Activated CD8-positive, alpha-beta memory T cell treated with anti-CD3 and anti-CD28 coated beads for 36 hours (primary cell): ENCODE measurements at regions not wholly inside any gene's neighbourhood (a gene's known extent, or its start where the extent isn't known, plus 50 kb on each side); places are given as distances from the start of the nearest gene placed in this dataset.

Experiments
- CTCF ChIA-PET: fragments of 350-600 bp; sonication (Branson Sonifier 250); formaldehyde crosslinking; loops from one replicate; lab custom pipeline; 2021; ENCODE audit warnings: antibody characterized with exemption; lab: Charles Lee
- POLR2A ChIA-PET: fragments of 350-600 bp; sonication (Branson Sonifier 250); formaldehyde crosslinking; loops from one replicate; lab custom pipeline; 2021; ENCODE audit warnings: antibody characterized with exemption; lab: Charles Lee

DNA sequence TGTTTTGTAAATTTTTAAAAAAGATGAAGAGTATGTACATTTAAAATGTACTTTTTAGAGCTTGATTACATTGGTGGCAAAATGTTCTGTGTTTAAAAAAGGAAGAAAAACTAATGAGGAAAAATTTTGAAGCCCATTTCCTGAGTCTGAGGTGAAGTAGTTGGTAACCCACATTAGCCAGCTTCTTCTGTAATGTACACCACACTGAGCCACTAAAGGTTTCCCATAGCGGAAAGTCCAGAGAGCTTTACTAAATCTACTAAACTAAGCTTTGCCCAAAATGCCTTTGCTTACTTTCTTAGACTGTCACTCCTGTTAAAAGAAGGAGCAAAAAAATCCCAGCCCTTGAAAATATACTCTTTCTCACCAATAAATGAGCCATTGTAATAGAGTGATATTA, 804.8 kb upstream of the ZEB2 start:
- ChIA-PET POLR2A (no interaction called here), CTCF (no interaction called here)

DNA sequence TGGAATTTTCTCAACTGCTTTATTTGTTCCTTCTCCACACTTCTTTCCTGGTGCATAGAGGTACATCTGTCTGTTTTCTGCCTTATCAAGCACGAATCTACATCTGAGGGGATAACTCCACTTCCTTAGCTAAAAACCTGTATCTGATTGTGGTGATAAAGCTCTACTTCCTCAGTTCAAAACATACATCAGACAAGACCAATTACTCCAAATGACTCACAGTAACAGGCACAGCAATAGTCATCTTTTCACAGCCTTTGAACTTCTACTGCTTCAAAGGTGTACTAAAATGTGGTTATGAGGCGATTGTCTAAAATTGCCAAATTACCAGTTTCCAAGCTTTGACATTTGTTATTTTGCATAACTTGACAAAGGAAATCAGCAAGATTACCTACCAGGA, 803.6 kb upstream of the ZEB2 start:
- ChIA-PET POLR2A (no interaction called here), CTCF (no interaction called here)

DNA sequence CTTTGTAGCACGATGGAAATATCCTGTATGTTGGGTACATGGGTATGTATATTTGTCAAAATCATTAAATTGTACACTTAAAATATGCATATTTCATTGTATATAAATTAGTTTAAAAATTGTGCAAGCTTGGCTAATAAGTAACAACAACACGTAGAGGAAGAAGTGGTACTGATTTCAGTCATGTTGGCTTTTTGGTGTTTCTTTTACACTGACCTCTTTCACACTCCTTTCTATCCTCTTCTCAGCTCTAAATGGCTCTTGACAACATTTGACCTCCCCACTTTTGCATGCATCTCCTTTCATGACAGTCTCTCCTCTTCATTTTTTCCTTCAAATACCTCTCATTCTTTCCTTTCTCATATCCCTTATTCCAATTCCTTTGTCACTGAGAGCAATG, 801.4 kb upstream of the ZEB2 start:
- ChIA-PET POLR2A (no interaction called here), CTCF (no interaction called here)

DNA sequence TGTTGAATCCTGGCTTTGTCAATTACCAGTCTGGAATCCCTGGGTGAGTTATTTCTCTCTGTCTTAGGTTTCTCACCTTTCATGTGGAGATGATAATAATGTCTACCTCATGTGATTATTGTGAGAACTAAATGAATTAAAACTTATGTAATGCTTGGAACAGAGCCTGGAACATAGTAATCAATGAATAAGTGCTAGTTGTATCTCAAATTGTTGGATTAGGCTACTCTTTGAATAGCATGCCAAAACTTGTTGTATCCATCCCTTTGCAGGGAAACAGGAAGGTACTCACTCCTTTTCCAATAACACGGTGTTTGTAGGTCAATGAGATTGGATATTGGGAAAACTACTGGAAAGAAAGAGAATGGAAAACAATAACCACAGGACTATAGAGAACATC, 796.6 kb upstream of the ZEB2 start:
- ChIA-PET CTCF (no interaction called here), POLR2A (no interaction called here)

DNA sequence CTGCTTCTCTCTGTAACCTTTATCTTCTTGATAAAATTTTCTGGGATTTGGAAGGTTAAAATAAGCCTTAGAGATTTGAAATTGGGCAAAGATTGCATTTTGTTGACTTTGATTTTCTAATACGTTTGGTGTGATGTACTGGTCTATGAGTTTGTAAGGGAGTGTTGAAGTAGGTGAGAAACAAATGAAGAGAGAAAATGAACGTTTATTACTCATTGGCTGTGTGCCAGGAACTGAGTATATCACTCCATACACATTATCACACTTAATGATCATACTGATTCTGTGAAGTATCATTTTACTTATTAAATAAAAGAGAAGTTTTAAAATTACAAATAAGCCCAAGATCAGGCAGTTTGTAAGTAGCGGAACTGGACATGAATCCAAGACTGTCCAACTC, 795.1 kb upstream of the ZEB2 start:
- ChIA-PET CTCF (no interaction called here), POLR2A (no interaction called here)

DNA sequence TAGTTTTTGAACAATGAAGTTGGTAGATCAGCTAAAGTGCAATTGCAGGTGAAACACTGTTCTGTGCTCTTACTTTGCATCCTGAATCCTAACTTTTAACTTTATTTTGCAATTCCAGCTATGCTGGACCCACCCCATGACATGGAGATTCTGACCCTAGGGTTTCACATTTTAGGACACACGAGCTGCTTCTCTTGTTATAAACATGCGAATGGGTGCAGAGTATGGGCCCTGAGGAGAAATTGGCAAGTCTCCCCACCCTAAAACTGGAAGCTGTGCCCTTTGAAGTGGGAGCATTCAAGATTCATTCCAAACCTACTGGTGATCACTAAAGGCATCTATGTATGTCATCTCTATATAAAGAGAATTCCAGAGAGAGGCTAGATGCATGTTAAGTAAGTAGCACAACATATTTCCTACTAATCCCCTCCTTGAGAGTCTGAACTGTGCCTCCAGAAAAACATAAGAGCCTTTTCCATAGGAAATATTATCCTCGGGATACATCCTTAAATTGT, 794.3 kb upstream of the ZEB2 start:
- ChIA-PET CTCF (no interaction called here), POLR2A (no interaction called here)

DNA sequence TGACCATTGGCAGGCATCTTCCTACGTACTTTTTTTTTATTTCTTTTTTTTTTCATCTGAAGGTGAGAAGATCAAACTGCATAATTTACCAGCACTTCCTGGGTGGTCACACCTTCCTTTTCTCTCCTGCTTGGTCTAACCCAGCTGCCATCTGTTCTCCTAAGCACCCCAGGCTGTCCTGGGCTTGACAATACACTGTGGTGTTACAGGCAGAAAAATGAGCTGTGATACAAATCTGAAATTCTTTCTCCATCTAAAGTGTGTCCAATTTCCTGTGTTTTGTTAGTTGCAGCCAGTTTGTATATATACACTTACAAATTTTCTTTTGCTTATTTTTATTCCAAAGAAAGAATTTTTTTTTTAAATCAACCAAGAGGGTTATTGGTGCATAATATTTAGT, 786.0 kb upstream of the ZEB2 start:
- POLR2A ChIA-PET, result no interaction called here
- CTCF ChIA-PET, result no interaction called here

DNA sequence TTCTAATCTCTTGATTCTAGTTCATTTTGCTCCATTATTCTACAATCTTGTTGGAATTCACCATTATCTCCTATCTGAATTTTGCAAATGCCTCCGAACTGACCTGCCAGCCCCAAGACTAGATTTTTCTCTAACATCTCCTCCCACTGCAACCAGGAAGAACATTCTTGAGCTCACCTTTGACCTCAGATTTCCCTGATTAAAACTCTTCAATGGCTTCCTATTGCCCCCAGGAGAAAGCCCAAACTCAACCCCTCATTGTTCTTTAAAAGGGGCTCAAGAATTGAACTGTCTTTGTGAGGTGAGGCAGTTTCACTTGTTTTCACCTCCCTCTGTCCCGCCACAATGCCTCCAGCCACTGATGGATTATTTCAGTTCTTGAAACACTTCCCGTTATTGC, 784.6 kb upstream of the ZEB2 start:
- ChIA-PET CTCF (no interaction called here), POLR2A (no interaction called here)

DNA sequence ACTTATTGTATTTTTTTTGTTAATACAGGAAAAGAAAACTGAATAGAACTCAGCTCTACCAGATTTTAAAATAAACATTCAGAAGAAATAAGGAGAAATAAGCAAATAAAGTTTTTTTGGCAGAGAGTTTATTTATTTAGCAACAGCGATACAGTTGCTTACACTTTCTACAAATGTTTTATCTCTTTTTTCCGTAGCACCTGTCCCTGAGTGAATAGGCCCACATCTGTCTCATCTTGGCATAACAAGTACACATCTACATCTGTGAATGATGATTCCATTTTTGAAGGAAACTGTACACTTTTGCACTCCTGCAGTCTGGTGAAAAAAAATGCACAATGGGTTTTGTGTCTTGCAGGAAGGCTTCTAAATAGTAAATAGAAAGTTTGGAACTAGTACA, 783.6 kb upstream of the ZEB2 start:
- CTCF ChIA-PET, result no interaction called here
- POLR2A ChIA-PET, result no interaction called here

DNA sequence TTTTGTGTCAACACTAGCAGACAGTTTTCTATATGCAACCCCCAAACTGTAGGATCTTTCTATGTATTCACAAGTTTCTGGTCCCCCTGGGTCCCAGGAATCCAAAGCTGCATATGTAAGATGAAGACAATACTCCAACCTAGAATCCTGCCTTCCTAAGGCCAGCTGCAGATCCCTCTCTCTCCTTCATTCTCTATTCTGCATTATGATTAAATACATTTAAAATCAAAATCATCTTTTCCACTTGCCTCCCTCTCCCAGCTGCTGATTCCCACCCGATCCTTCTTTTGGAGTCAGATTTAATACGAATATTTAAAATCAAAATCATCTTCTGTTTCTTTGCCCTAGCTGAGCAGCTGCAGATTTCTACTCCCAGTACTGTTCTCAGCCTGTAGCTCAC, 783.0 kb upstream of the ZEB2 start:
- POLR2A ChIA-PET, result no interaction called here
- CTCF ChIA-PET, result no interaction called here

DNA sequence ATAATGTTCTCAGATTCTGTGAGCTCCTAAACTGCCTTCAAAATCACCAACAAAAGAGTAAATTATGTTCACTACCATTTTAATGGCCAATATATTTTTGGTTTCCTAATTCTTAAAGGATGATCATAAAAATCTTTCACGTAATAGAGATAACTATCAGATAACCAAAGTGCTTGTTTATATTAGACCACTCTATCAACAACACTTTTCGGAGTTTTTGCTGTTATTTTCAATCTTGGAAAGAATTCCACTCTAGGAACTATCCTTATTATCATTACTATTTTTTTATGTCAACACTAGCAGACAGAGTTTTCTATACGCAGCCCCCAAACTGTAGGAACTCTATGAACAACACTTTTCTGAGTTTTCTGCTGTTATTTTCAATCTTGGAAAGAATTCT, 782.5 kb upstream of the ZEB2 start:
- CTCF ChIA-PET, result no interaction called here
- POLR2A ChIA-PET, result no interaction called here

DNA sequence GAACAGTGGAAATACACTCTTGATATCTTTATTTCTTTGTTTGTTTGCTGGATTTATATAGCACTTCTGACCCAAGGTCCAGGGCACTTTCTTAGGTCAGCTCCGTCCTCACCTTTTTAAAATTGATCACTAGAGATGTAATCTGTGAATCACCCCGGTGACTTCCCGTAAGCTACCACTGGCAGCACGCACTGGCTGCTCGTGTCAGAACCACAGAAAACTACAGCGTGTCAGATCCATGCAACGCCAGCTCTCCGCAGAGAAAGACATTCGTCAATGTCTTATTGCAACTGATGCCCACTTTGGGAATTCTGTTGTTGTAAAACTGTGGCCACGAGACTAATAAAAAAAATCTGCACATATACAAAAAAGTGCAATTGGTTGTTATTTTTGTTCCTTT, 779.4 kb upstream of the ZEB2 start:
- ChIA-PET CTCF (no interaction called here), POLR2A (no interaction called here)

DNA sequence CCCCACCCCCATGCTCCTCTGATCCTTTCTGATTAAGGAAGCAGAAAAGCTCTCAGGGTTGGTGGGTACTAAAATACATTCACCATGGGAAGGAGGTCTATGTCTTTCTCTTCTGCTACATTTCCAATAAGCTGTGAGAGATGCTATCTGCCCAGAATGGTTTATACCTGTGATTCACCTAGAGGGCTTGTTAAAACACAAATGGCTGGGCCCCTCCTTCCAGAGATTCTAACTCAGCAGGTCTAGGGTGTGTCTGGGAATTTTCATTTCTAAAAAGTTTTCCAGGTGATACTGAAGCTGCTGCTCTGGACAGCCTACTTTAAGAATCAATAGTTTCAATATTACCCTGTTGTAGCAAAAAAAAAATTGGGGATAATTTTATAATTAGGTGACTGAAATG, 772.2 kb upstream of the ZEB2 start:
- ChIA-PET CTCF (no interaction called here), POLR2A (no interaction called here)

DNA sequence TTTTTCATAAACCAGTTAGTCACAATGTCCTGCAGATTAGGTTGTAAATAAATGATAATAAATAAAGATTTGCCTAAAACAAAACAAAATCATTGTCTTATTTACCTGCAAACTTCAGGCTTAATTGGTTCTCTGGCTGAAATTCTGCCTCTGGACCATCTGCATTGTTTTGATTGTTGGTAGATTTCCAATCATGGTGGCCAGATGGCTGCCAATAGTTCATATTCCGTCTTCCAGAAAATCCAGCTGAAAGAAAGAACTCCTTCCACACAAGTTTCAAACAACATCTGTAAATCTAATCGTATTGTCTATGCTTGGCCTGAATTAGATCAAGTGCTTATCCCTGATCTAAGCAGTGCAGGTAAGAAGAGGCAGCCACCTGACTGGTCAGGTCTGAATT, 771.1 kb upstream of the ZEB2 start:
- ChIA-PET CTCF (no interaction called here), POLR2A (no interaction called here)

DNA sequence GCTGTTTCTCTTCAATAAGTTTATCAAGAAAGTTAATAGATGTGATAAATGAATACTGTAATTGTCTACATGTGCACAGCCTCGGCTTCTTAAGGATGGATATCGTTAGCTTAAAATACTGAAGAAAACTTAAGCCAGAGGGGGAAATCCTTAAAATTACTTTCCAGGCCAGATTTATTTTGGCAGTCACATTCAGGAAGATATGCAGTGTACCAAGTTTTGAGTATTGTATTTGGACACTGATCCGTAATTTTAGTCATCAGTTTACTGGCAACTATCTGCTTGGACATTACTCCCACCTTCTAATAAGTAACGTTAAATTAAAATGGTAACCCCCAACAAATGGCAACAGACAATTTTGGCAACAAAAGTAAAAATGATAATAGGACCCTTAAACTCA, 770.0 kb upstream of the ZEB2 start:
- POLR2A ChIA-PET, result no interaction called here
- CTCF ChIA-PET, result no interaction called here

DNA sequence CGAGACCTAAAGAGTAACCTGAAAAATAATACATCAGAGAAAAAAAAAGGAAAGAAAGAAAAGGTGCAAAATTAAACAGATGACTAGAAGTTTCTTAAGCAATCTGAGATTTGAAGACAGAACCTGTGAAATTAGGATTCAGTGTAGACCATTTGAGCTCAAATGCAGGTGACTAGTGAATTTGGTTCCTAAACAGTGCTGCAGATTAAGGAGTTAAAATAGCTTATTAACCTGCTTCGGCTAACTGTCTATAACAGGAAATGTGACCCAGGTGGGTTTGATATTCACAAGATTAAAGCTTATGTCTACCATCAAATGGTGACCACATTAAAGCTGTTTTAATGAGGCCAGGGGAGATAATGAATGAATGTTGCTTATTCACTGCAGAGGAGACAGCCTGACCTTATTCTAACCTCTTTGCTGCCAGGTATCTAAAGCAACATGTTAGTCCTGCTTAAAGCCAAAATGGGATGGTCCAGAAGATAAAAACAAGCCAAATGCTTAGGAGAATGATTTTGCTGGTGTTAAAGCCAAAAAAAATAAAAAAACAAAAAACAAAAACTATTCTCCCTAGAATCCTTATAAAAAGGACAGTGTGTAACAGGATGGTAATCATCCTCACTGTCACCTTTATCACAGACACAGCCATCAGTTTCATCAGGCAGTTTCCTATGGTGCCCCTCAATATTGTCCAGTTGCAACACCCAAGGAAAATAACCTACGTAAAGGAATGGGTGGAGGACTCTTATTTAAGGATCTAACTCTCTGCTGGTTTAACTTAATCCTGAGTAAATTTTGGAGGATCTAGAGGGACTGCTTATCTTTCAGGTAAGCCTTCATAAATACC, 769.0 kb upstream of the ZEB2 start:
- CTCF ChIA-PET, result no interaction called here
- POLR2A ChIA-PET, result no interaction called here

DNA sequence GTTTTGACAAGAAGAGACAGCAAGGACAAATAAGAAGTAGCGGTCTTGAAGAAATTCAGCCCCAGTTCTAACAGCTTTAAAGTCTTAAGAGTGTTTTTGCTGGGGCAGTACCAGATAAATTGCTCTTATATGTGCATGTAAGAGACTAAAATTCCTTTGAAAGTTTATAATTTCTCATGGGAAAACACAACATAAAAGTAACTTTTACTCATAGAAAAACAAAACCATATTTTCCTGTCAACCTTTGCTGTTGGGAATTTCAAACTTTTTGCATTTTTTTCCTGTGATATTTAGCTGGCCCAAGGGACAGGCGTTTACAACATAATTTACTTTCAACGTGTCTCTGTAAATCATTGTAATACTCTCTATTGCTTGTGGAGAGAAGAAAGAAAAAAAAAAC, 767.8 kb upstream of the ZEB2 start:
- POLR2A ChIA-PET, result no interaction called here
- CTCF ChIA-PET, result no interaction called here

DNA sequence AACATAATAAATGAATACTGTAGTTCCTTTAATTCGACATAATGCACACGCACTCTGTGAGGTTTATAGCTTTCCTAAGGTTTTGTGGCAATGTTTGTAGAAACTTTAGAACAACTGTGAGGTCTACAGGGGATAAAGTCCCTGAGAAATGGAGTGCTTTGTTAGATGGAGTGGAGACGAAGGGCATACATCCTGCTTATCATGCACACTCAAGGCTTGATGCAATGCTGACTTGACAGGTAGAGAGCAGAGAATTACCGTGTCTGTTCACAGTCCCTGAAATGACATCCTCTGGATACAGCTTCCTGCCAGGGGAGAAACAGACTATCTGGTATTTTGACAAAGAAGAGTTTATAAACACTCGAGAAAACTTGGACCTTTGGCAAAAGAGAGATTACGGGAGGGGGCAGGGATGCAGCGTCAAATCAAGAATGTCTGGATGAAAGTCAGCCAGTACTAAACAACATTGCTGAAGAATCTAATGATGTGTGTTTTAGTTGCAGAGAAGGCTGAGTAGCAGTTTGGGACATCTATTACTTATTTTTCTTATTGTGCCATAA, 766.9 kb upstream of the ZEB2 start:
- POLR2A ChIA-PET, result no interaction called here
- CTCF ChIA-PET, result no interaction called here

DNA sequence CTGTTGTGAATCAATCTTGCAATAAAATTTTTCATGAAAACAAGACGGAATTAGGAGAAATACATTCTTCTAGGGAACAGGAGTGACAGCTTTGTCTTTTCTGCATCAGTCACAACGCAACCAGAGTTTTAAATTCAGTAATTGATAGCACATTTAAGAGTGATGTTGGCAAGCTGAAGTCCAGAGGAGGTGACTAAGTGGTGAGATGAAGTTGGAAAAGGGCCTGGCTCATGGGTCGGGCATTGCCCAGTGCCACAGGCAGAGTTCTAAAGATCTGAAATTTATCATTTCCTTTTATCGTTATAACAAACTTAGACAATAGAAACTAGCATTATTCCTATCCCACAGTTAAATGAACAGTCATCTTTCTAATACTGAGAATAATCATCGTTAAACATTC, 764.6 kb upstream of the ZEB2 start:
- ChIA-PET CTCF (no interaction called here), POLR2A (no interaction called here)

DNA sequence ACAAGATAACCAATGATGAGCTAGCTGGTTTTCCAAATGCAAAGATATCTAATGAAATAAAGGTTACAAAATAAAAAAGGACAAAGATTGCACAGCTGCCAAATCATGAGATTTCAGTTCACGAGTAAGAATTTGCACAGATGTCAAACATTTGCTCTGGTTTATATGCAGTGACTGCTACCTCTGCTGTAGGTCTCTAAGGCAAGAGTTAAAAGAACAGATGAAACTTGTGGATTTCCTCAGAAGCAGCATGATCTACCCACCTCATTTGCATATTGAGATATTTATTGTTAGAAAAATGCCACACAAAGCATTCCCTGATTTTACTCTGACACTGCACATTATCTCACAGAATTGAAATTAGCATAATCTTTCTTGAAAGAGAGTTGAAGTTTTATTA, 763.2 kb upstream of the ZEB2 start:
- ChIA-PET CTCF (no interaction called here), POLR2A (no interaction called here)

DNA sequence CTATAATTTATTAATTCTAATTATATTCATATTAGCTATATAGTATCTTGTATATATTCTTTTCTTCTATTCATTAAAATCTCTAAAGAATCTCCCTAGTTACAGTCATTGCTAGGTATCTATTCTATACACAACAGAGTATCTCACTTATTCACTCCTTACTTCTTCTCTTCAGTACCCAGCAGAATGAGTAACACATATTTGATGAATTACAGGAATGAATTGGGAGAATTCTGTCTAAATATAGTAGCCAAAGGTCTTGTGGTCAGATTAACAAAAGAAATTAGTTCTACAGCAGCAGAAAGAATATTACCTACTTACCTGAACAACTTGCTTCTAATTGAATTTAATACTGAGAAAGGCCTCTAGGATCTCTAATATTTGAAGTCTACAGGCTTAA, 758.0 kb upstream of the ZEB2 start:
- POLR2A ChIA-PET, result no interaction called here
- CTCF ChIA-PET, result no interaction called here

DNA sequence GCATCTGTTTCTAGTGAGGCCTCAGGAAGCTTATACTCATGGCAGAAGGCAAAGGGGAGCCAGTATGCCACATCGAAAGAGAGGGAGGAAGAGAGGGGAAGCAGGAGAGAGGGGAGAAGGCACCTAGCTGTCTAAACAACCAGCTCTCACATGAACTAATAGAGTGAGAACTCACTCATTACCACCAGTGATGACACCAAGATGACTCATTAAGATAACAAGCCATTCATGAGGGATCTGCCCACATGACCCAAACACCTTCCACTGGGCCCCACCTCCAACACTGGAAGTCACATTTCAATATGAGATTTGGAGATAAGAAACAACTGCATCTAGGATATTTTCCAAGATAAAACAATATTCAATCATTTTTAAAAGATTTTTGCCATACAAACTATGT, 753.9 kb upstream of the ZEB2 start:
- POLR2A ChIA-PET, result no interaction called here
- CTCF ChIA-PET, result no interaction called here
